Heart left ventricle (tissue), 13 donors: ENCODE measurements at regions not wholly inside any gene's neighbourhood (a gene's known extent, or its start where the extent isn't known, plus 50 kb on each side); places are given as distances from the start of the nearest gene placed in this dataset.

Source experiments
- POLR2A ChIP-seq, 2 donors: fragments of 450-650 bp; IDR thresholded peaks; one replicate each; pipeline ENCODE4 v1.6.1; 2017; ENCODE audit warnings: antibody characterized with exemption in 2 of 2, mild to moderate bottlenecking in 2 of 2, moderate library complexity in 2 of 2
- TF ChIP-seq, protein P1 (sequence below), 12 donors: fragments of 200-600 bp; sonication (generic) in 4 of 12; IDR thresholded peaks; one replicate each; pipeline versions ENCODE4 v1.5.0 to v1.8.0; 2018 to 2022; ENCODE audit warnings: antibody characterized with exemption in 12 of 12, mild to moderate bottlenecking in 5 of 12
- donor health status: ischemic (EF 13 %, LVEDD 7.1; RV severe dilation, severe dysfunction).
- donor health status: DM: no; HTN: yes; CAD: no.
- donor health status: DM: no; HTN: no; CAD: no.
- donor health status: ischemic (EF 25% LVEDD 6.9; RV normal size, moderate dysfunction).
- donor health status: ischemic (EF 25% LVEDD 5.7; RV mildly dilated, moderate dysfunction).
- donor health status: ischemic (EF 35%, LVEDD 5.7; RV mildly dilated, moderate dysfunction).
- donor health status: nonischemic (EF 11% LVEDD 7.7; RV severe dilation, severe dysfunction).
- donor health status: DM: yes; HTN: yes; CAD: no.
- donor health status: PGD.
- donor health status: ischemic (EF 29% LVEDD 5.4; RV normal size, mild dysfunction).
- donor health status: nonischemic (EF 23%, LVEDD 6.1; RV moderate dilation, normal function).

DNA sequence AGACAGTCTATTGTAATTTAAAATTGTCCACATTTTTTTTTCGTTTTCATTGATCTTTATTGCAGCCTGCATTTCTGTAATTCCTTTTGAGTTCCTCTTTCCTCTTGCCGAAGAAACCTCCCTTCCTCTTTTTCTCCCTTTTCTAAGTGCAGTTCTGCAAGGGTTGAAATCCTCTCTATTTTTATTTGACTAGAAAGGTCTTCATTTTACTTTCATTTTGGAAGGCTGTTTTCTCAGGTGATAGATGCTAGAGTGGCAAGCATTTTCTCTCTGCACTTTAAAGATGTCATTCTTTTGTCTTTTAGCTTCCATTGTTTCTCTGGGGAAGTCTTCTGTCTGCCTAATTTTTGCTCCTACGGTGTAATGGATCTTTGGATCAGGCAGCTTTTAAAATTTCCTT, 248.5 kb downstream of the SMARCA2 start:
- TF ChIP-seq POLR2A (IDR thresholded peaks at IDR 0.05), result no peak
- TF ChIP-seq, protein P1, sequence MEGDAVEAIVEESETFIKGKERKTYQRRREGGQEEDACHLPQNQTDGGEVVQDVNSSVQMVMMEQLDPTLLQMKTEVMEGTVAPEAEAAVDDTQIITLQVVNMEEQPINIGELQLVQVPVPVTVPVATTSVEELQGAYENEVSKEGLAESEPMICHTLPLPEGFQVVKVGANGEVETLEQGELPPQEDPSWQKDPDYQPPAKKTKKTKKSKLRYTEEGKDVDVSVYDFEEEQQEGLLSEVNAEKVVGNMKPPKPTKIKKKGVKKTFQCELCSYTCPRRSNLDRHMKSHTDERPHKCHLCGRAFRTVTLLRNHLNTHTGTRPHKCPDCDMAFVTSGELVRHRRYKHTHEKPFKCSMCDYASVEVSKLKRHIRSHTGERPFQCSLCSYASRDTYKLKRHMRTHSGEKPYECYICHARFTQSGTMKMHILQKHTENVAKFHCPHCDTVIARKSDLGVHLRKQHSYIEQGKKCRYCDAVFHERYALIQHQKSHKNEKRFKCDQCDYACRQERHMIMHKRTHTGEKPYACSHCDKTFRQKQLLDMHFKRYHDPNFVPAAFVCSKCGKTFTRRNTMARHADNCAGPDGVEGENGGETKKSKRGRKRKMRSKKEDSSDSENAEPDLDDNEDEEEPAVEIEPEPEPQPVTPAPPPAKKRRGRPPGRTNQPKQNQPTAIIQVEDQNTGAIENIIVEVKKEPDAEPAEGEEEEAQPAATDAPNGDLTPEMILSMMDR (IDR thresholded peaks at IDR 0.05), result no peak
